NT2/D1 (cell line): ENCODE measurements at regions not wholly inside any gene's neighbourhood (a gene's known extent, or its start where the extent isn't known, plus 50 kb on each side); places are given as distances from the start of the nearest gene placed in this dataset.
"Not testable (repeated sequence)": the region's sequence is repeated elsewhere in the genome, so short reads cannot be mapped to it uniquely, and the experiment has no call there.

ENCODE experiments used
- DNase-seq: peaks from one replicate; pipeline ENCODE4 v3.0.0-alpha.2; 2011; ENCODE audit warnings: low read depth, low spot score
- H3K27me3 ChIP-seq: 2 replicates; pipeline ENCODE4 v1.6.0; 2011; ENCODE audit warnings: mild to moderate bottlenecking; ENCODE audit not compliant: insufficient read length, insufficient read depth
- H3K36me3 ChIP-seq: 2 replicates; pipeline ENCODE4 v1.6.1; 2011; ENCODE audit warnings: mild to moderate bottlenecking, low read length, mixed read lengths; ENCODE audit not compliant: insufficient read depth, insufficient read length
- H3K4me1 ChIP-seq: 2 replicates; pipeline ENCODE4 v1.5.1; 2011; ENCODE audit not compliant: insufficient read depth, insufficient read length
- H3K4me3 ChIP-seq: 2 replicates; pipeline ENCODE4 v1.5.1; 2011; ENCODE audit warnings: low read depth; ENCODE audit not compliant: insufficient read length
- H3K9ac ChIP-seq: 2 replicates; pipeline ENCODE4 v1.6.0; 2011; ENCODE audit warnings: low read depth; ENCODE audit not compliant: insufficient read length
- H3K9me3 ChIP-seq: 2 replicates; pipeline ENCODE4 v1.5.1; 2011; ENCODE audit warnings: mild to moderate bottlenecking, low read length; ENCODE audit not compliant: insufficient read depth
- SUZ12 ChIP-seq: IDR thresholded peaks from 2 replicates; pipeline ENCODE4 v1.6.1; 2011; ENCODE audit not compliant: insufficient read length, insufficient read depth; ENCODE audit errors: extremely low read depth
- YY1 ChIP-seq: IDR thresholded peaks from 2 replicates; pipeline ENCODE4 v1.6.1; 2011; ENCODE audit not compliant: insufficient read length, insufficient read depth
- ZNF274 ChIP-seq: IDR thresholded peaks from 2 replicates; pipeline ENCODE4 v1.6.1; 2011; ENCODE audit warnings: mild to moderate bottlenecking, low read depth, low read length

DNA sequence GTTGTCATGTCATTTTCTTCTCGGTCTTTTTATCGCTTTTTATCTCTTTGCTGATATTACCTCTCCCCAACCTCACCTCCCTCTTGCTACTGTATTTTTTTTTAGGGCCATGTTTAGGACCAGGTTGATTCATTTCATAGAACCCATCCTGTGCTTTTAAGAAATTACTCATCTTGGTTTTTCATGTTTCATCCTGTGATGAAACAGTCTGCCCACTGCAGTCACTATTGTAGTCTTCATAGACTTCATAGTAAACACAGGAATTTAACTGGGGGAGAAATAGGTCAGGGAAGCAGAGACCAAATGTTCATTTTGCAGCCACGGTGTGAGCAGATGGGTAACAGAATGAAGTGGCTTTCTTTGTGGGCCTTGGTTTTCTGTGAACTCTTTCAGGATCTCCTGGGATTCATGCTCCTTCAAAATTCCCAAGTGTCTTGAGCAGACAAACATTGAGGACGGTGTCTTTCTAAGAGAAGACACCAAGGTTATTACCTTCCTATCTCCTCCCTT lies 161.8 kb downstream of the NAA11 start:
- no peaks in the 10 kb centered on the region for H3K36me3 ChIP-seq
- no peak overlapping the region for H3K4me3 ChIP-seq
- H3K9ac ChIP-seq: no peak overlapping the region
- no peak for DNase-seq
- no peaks in the 10 kb centered on the region for H3K27me3 ChIP-seq
- TF ChIP-seq ZNF274 (no peak), SUZ12 (no peak), YY1 (no peak)
- H3K4me1 ChIP-seq: no peaks in the 10 kb centered on the region
- H3K9me3 ChIP-seq: no peaks in the 10 kb centered on the region

DNA sequence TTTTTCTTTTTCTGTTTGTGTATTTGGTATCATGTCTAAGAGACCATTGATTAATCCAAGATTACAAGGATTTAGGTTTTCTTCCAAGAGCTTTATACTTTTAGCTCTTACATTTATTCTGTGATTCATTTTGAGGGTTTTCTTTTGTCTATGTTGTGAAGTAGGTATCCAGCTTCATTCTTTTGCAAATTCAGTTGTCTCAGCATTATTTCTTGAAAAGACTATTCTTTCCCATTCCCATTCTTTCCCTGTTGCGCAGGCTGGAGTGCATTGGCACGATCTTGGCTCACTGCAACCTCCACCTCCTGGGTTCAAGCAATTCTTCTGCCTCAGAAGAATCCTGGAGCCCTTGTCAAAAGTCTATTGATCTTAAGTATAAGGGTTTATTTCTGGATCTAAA lies 164.9 kb downstream of the NAA11 start:
- Histone ChIP-seq H3K4me3 (no peak overlapping the region), H3K9me3 (no peaks in the 10 kb centered on the region), H3K36me3 (no peaks in the 10 kb centered on the region), H3K27me3 (no peaks in the 10 kb centered on the region), H3K9ac (no peak overlapping the region), H3K4me1 (no peaks in the 10 kb centered on the region)
- DNase-seq: no peak
- TF ChIP-seq ZNF274 (no peak), YY1 (no peak), SUZ12 (no peak)

DNA sequence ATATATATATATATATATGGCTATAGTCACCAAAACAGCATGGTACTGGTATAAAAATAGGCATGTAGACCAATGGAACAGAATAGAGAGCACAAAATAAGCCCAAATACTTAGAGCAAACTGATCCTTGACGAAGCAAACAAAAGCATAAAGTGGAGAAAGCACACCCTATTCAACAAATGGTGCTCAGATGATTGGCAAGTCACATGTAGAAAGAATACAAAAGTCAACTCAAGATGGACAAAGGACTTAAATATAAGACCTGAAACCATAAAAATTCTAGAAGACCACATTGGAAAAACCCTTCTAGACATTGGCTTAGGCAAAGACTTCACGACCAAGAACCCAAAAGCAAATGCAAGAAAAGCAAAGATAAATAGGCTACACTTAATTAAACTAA lies 167.2 kb downstream of the NAA11 start:
- H3K9me3 ChIP-seq, H3K4me1 ChIP-seq, H3K4me3 ChIP-seq, H3K36me3 ChIP-seq, DNase-seq, H3K9ac ChIP-seq, H3K27me3 ChIP-seq: not testable (repeated sequence)

DNA sequence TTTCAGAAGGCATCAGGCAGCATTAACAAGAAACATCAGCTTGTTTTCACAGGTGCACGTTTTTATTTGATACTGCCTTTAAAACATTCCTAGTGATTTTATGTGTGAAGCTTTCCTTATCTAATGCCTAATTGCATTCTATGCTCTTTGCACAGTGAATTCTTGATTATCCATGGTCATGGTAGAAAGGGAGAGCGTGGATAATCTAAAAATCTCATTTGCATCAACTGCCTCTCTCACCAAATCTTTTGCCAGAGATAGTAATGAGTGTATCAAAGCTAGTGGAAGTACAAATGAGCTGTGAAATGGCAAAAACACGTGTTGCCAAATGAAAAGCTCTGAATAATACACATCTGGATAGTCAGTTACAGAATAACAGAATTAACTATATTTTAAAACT lies 170.5 kb downstream of the NAA11 start:
- no peak overlapping the region for H3K9ac ChIP-seq
- no peak overlapping the region for H3K4me3 ChIP-seq
- no peaks in the 10 kb centered on the region for H3K9me3 ChIP-seq
- DNase-seq: no peak
- no peak for TF ChIP-seq YY1
- no peak for TF ChIP-seq SUZ12
- TF ChIP-seq ZNF274: no peak
- H3K4me1 ChIP-seq: no peaks in the 10 kb centered on the region
- no peaks in the 10 kb centered on the region for H3K36me3 ChIP-seq
- no peaks in the 10 kb centered on the region for H3K27me3 ChIP-seq

DNA sequence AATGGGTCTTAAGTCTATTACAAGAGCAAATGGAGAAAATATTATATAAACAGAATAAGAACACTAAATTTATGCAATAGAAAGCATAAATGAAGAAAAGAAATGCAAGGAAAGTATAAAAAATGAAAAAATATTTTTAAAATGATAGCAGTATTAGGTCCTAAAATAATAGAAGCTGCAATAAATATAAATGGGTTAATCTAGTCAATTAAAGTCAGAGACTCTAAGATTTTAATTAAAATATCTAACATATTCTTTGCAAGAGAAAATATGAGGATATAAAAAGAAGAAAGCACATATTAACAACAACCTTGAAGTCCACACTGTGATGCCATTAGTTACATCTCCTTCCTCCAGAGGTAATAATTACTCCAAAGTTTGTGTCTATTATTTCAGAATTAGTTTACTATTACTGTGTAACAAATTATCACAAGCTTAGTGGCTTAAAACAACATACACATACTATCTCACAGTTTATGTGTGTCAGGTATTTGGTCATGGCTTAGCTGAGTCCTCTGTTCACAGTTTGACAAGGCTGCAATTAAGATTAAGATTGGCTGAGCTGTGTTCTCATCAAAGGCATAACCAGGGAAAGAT lies 174.9 kb downstream of the NAA11 start:
- no peak for DNase-seq
- H3K27me3 ChIP-seq: no peaks in the 10 kb centered on the region
- no peaks in the 10 kb centered on the region for H3K9me3 ChIP-seq
- no peak overlapping the region for H3K4me3 ChIP-seq
- no peaks in the 10 kb centered on the region for H3K36me3 ChIP-seq
- no peak for TF ChIP-seq YY1
- TF ChIP-seq ZNF274: no peak
- no peak for TF ChIP-seq SUZ12
- no peaks in the 10 kb centered on the region for H3K4me1 ChIP-seq
- H3K9ac ChIP-seq: no peak overlapping the region

GRCh38 chr4:79148369-79148768 lies 177.5 kb downstream of the NAA11 start:
- Histone ChIP-seq H3K27me3 (no peaks in the 10 kb centered on the region), H3K4me1 (no peaks in the 10 kb centered on the region), H3K9me3 (no peaks in the 10 kb centered on the region), H3K9ac (no peak overlapping the region), H3K36me3 (no peaks in the 10 kb centered on the region), H3K4me3 (no peak overlapping the region)
- no peak for DNase-seq
- TF ChIP-seq SUZ12 (no peak), YY1 (no peak), ZNF274 (no peak)

GRCh38 chr4:79147251-79147650 lies 178.6 kb downstream of the NAA11 start:
- Histone ChIP-seq H3K9me3 (no peaks in the 10 kb centered on the region), H3K4me3 (no peak overlapping the region), H3K9ac (no peak overlapping the region), H3K36me3 (no peaks in the 10 kb centered on the region), H3K27me3 (no peaks in the 10 kb centered on the region), H3K4me1 (no peaks in the 10 kb centered on the region)
- no peak for DNase-seq
- TF ChIP-seq ZNF274: no peak
- TF ChIP-seq YY1: no peak
- no peak for TF ChIP-seq SUZ12

DNA sequence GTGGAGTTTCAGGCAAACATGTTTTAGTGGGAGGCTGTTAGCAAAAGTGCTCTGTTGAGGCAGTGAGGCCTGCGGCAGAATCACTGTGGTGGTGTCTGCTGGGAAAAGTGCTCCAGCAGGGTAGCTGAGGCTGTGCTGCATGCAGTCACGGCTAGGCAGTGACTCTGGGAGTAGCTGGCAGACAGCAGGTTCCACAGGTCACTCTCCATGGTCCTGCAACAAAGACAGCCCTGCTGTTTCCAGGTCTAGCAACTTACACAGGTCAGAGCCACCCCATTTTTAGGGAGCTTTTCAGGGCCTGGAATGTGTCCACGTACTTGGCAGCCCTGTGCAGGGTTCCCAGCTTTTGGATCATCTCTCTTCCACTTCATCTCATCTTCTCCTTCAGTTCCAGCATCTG lies 184.3 kb downstream of the NAA11 start:
- Histone ChIP-seq H3K4me3 (no peak overlapping the region), H3K27me3 (no peaks in the 10 kb centered on the region), H3K9ac (no peak overlapping the region), H3K4me1 (no peaks in the 10 kb centered on the region), H3K9me3 (no peaks in the 10 kb centered on the region), H3K36me3 (no peaks in the 10 kb centered on the region)
- TF ChIP-seq YY1: no peak
- no peak for TF ChIP-seq SUZ12
- TF ChIP-seq ZNF274: no peak
- DNase-seq: peak; percentile 5
